ENCODE measurements at regions not wholly inside any gene's neighbourhood (a gene's known extent, or its start where the extent isn't known, plus 50 kb on each side); places are given as distances from the start of the nearest gene placed in this dataset.

DNA sequence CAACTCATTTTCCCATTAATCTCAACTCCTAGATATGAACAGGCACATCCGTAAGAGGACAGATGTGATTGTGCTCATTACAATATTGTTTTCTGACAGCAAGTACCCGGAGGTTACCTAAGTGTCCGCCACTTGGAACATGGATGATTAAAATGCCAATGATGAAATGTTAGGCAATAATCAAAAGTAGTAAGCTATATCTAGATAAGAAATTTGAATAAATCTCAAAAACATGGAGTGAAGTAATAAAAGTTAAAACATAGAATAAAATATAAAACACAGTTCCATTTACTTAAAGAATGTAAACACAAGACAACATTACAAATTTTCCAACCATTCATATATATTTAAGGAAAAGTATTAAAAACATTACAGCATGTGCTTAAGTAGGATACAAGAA, 59.2 kb upstream of the LY86 start:
- intact Hi-C loops (cut with DNase I): no loop called here
- H3K4me3 ChIP-seq: no peak overlapping the region
- no peaks in the 10 kb centered on the region for H3K36me3 ChIP-seq
- H3K4me1 ChIP-seq: no peaks in the 10 kb centered on the region
- DNase-seq: no peak
- no peak overlapping the region for H3K27ac ChIP-seq
- no peak for ATAC-seq
- no peaks in the 10 kb centered on the region for H3K27me3 ChIP-seq
- TF ChIP-seq, protein P1, sequence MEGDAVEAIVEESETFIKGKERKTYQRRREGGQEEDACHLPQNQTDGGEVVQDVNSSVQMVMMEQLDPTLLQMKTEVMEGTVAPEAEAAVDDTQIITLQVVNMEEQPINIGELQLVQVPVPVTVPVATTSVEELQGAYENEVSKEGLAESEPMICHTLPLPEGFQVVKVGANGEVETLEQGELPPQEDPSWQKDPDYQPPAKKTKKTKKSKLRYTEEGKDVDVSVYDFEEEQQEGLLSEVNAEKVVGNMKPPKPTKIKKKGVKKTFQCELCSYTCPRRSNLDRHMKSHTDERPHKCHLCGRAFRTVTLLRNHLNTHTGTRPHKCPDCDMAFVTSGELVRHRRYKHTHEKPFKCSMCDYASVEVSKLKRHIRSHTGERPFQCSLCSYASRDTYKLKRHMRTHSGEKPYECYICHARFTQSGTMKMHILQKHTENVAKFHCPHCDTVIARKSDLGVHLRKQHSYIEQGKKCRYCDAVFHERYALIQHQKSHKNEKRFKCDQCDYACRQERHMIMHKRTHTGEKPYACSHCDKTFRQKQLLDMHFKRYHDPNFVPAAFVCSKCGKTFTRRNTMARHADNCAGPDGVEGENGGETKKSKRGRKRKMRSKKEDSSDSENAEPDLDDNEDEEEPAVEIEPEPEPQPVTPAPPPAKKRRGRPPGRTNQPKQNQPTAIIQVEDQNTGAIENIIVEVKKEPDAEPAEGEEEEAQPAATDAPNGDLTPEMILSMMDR (IDR thresholded peaks at IDR 0.05): no peak
- no peaks in the 10 kb centered on the region for H3K9me3 ChIP-seq

DNA sequence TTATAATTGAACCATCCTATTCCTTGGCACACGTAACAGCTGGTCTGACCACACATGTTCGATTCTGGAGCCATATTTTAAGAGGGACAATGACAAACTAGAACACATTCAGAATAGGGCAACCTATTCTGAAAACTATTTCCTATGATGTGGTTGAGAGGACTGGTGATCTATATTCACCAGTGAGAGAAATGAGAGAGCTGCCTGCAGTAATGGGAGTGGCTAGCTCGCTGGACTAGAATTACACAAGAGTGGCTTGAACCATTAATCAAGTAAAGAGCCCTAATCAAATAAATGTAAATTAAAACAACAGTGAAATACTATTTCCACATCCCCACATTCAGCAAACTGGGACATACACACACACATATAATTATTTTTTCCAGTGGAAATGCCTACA, 55.3 kb upstream of the LY86 start:
- no peak overlapping the region for H3K27ac ChIP-seq
- H3K36me3 ChIP-seq: no peaks in the 10 kb centered on the region
- H3K4me1 ChIP-seq: no peaks in the 10 kb centered on the region
- H3K9me3 ChIP-seq: no peaks in the 10 kb centered on the region
- ATAC-seq (no peak), DNase-seq (no peak)
- intact Hi-C loops (cut with DNase I): no loop called here
- H3K27me3 ChIP-seq: no peaks in the 10 kb centered on the region
- TF ChIP-seq, protein P1 (IDR thresholded peaks at IDR 0.05): no peak
- no peak overlapping the region for H3K4me3 ChIP-seq

DNA sequence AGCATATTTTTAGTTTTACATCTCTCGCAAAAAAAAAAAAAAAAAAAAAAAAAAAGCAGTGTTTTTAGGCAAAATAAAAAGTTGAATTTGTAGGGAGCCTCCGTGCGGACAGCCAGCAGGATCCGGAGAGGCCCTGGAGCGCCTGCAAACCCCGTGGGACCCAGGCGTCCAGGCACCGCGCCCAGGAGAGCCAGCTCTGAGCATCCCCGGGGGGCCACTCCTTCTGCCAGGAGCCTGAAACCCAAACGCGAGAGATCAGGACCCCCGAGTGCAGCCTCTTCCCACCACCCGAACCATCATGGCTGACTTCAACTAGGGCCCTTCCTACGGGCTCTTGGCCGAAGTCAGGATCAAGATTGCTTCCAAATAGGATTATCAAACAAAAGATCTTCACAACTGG, 54.1 kb upstream of the LY86 start:
- no peaks in the 10 kb centered on the region for H3K36me3 ChIP-seq
- H3K27ac ChIP-seq: no peak overlapping the region
- no peak overlapping the region for H3K4me3 ChIP-seq
- TF ChIP-seq, protein P1 (IDR thresholded peaks at IDR 0.05): no peak
- H3K27me3 ChIP-seq: no peaks in the 10 kb centered on the region
- intact Hi-C loops (cut with DNase I): no loop called here
- no peaks in the 10 kb centered on the region for H3K9me3 ChIP-seq
- no peaks in the 10 kb centered on the region for H3K4me1 ChIP-seq
- ATAC-seq (no peak), DNase-seq (no peak)

DNA sequence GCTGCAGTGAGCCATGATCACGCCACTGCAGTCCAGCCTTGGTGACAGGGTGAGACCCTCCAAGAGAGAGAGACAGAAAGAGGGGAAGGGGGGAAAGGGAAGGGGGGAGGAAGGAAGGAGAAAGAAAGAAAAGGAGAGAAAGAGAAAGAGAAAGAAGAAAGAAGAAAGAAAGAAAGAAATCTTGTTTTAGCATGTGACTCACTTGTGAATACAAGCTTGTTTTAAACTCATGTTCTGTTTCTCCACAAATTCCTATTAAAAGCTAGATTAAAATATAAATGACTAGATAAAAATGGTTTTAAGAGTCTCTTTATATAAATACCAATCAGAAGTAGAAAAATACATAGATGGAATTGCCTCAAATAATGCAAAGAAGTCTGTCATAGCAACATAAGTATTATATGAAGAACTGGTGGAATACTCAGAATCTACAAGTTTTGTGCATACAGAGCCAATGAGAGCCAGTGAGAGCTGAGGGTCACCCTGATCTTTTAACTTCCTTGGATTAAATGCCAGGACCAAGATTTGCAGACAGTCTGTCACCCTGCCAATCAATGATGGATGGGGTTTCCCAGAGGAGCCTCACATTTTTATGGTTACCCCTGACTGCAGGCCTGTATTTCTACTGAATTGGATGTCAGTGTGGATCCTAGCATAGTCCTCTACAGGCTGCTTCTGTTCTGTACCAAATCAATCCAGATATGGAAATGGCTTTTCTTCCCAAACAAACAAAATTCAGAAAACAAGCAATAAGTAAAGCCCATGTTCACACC, 50.8 kb upstream of the LY86 start:
- intact Hi-C loops (cut with DNase I): no loop called here
- no peak for ATAC-seq

DNA sequence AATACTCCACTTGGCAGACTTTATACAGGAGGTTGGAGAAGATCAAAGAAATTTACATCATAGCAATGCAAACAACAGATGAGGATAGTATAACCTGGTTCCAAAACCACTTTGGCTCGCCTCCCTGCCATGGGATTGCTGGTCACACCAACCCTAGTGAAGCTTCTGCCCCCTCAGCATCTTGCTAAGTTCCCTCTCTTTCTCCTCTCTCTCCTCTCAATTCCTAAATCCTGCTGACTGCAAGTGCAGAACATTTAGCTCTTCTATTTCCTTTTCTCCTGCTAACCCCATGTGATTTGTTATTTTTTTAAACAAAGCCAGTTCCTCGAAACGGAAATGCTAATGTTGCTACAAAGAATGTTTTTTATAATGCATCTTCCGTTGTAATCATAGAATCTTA, 50.3 kb upstream of the LY86 start:
- Histone ChIP-seq H3K27me3 (no peaks in the 10 kb centered on the region), H3K27ac (no peak overlapping the region), H3K36me3 (no peaks in the 10 kb centered on the region), H3K4me1 (no peaks in the 10 kb centered on the region), H3K4me3 (no peak overlapping the region), H3K9me3 (no peaks in the 10 kb centered on the region)
- intact Hi-C loops (cut with DNase I): no loop called here
- ATAC-seq (no peak), DNase-seq (no peak)
- TF ChIP-seq, protein P1 (IDR thresholded peaks at IDR 0.05): no peak

More for the DNA sequence above, 50.8 kb upstream of the LY86 start:
- H3K36me3 ChIP-seq: no peaks in the 10 kb centered on the region
- H3K4me3 ChIP-seq: no peak overlapping the region
- H3K4me1 ChIP-seq: no peaks in the 10 kb centered on the region
- no peak overlapping the region for H3K27ac ChIP-seq
- TF ChIP-seq, protein P1 (IDR thresholded peaks at IDR 0.05): no peak
- H3K27me3 ChIP-seq: no peaks in the 10 kb centered on the region
- no peak for DNase-seq
- H3K9me3 ChIP-seq: no peaks in the 10 kb centered on the region
